Panc1 (cell line): ENCODE measurements at regions not wholly inside any gene's neighbourhood (a gene's known extent, or its start where the extent isn't known, plus 50 kb on each side); places are given as distances from the start of the nearest gene placed in this dataset.

Experiments
- ATAC-seq: fragments of 200-7000 bp; cut with Tn5 transposase; 2 replicates; pipeline ENCODE4 v1.9.1; 2020; ENCODE audit warnings: mild to moderate bottlenecking, moderate library complexity
- BruUV-seq: library from RNA; stranded (reverse); fragments of 400-500 nt; replicated peaks from 2 replicates; lab custom pipeline; 2021; lab: Mats Ljungman, UMichigan
- CTCF ChIA-PET: fragments of 300-600 bp; sonication (Branson Sonifier 250); formaldehyde crosslinking; loops from one replicate; lab custom pipeline; 2022; ENCODE audit warnings: antibody characterized with exemption; lab: Charles Lee
- POLR2A ChIA-PET: fragments of 300-600 bp; sonication (Branson Sonifier 250); formaldehyde crosslinking; loops from one replicate; lab custom pipeline; 2022; ENCODE audit warnings: antibody characterized with exemption; lab: Charles Lee
- DNase-seq: peaks from one replicate; pipeline ENCODE4 v3.0.0-alpha.2; 2010; ENCODE audit warnings: low read depth, low spot score
- H3K27ac ChIP-seq: 2 replicates; pipeline ENCODE4 v1.5.1; 2011; ENCODE audit warnings: mild to moderate bottlenecking, low read length, inconsistent platforms
- H3K27me3 ChIP-seq: fragments of 200-500 bp; sonication (Bioruptor generic); 2 replicates; pipeline ENCODE4 v1.6.0; 2014; ENCODE audit warnings: low read length, inconsistent platforms; ENCODE audit not compliant: control insufficient read depth, insufficient read depth
- H3K36me3 ChIP-seq: fragments of 200-500 bp; sonication (Bioruptor generic); 2 replicates; pipeline ENCODE4 v1.5.1; 2014; ENCODE audit warnings: inconsistent platforms, mild to moderate bottlenecking, low read length, moderate library complexity; ENCODE audit not compliant: control insufficient read depth, insufficient read depth
- H3K4me1 ChIP-seq: 2 replicates; pipeline ENCODE4 v1.5.1; 2011; ENCODE audit warnings: inconsistent platforms, mild to moderate bottlenecking, low read length, moderate library complexity; ENCODE audit not compliant: control insufficient read depth, insufficient read depth
- H3K4me3 ChIP-seq, 2 experiments: 2 replicates each; pipeline ENCODE4 v1.5.1; 2011 to 2012; ENCODE audit warnings: low read depth in 2 of 2, low read length in 2 of 2, mild to moderate bottlenecking in 2 of 2, inconsistent platforms in 1 of 2, moderate library complexity in 1 of 2
- H3K9me3 ChIP-seq: fragments of 200-500 bp; sonication (Bioruptor generic); 2 replicates; pipeline ENCODE4 v1.5.1; 2014; ENCODE audit warnings: low read depth, mild to moderate bottlenecking, inconsistent platforms, low read length, moderate library complexity; ENCODE audit not compliant: control insufficient read depth, insufficient read depth
- POLR2AphosphoS5 ChIP-seq: IDR thresholded peaks from 2 replicates; pipeline ENCODE4 v1.6.1; 2012; ENCODE audit warnings: mild to moderate bottlenecking, low read depth, low read length, moderate library complexity
- SIN3A ChIP-seq: IDR thresholded peaks from 2 replicates; pipeline ENCODE4 v1.6.1; 2012; ENCODE audit warnings: low read depth, mild to moderate bottlenecking, low read length, moderate library complexity, borderline replicate concordance; ENCODE audit not compliant: insufficient read depth
- TCF7L2 ChIP-seq: IDR thresholded peaks from 2 replicates; pipeline ENCODE4 v1.6.1; 2011; ENCODE audit warnings: mild to moderate bottlenecking, low read depth, low read length, inconsistent platforms
- in situ Hi-C: cut with HindIII; loops from 2 replicates; pipeline ENCODE4 v1.10.0; 2016; ENCODE audit warnings: low sequenced_read_pairs, low pct_unique_long_range_greater_than_20kb
- intact Hi-C: fragments of 100-400 bp; cut with micrococcal nuclease; formaldehyde crosslinking; loops from one replicate; pipeline ENCODE4 v1.10.0; 2022; ENCODE audit not compliant: unreplicated experiment
- TF ChIP-seq, protein P1 (sequence below), 2 experiments: IDR thresholded peaks; 2 replicates each; pipeline ENCODE4 v1.6.1; 2011 to 2012; ENCODE audit warnings: low read depth in 2 of 2, control low read depth in 1 of 2, low read length in 1 of 2, mild to moderate bottlenecking in 1 of 2, moderate library complexity in 1 of 2; ENCODE audit not compliant: insufficient read depth in 1 of 2
- TF ChIP-seq, protein P2 (sequence below): fragments of 450-650 bp; IDR thresholded peaks from 2 replicates; pipeline ENCODE4 v1.5.1; 2017; ENCODE audit warnings: mild to moderate bottlenecking

DNA sequence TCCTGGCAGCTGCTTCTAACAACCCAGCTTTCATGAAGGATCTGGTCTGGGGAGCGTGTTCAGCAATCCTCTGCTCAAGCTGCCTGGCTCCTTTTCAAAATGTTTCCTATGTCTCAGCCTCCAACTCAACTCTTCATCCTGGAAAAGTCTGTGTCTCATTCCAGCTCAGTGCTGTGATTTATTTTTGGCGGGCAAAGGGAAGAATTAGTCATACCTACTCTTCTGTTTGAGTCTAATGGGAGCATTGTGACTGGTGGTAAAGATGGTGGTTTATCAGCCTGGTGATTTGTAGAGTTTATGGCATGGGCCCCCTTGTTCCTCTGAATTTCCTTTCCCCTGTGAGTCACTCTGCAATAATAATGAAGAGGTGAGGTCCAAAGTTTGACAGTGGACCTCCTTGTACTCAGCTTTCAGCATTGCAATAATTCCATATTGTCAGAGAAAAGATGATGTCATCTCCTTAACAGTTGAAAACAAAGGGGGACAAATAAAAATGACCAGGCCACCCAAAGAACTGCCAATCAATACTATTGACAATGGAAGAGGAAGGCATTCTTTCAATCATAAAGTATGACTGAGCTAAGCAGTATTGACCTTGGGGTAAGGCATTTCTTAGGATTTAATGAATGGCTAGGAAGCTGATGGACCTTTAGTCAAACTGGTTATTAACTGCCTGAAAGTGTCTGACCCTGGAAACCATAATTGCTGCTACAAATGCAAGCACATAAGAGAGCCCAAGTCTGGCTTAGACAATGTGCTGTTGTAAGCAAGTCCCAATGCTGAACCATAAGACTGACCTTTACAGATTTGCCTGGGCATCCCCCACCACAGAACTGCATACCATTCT is 204.7 kb upstream of the MCTP2 start:
- intact Hi-C loops (no loop called here), in situ Hi-C loops (no loop called here)
- ChIA-PET POLR2A (no interaction called here), CTCF (no interaction called here)
- H3K27ac ChIP-seq: no peak overlapping the region
- no peaks in the 10 kb centered on the region for H3K9me3 ChIP-seq
- DNase-seq: no peak
- ATAC-seq: no peak
- H3K4me3 ChIP-seq: no peak overlapping the region
- H3K4me1 ChIP-seq: no peaks in the 10 kb centered on the region
- no TSS peak for BruUV-seq
- TF ChIP-seq, protein P1, sequence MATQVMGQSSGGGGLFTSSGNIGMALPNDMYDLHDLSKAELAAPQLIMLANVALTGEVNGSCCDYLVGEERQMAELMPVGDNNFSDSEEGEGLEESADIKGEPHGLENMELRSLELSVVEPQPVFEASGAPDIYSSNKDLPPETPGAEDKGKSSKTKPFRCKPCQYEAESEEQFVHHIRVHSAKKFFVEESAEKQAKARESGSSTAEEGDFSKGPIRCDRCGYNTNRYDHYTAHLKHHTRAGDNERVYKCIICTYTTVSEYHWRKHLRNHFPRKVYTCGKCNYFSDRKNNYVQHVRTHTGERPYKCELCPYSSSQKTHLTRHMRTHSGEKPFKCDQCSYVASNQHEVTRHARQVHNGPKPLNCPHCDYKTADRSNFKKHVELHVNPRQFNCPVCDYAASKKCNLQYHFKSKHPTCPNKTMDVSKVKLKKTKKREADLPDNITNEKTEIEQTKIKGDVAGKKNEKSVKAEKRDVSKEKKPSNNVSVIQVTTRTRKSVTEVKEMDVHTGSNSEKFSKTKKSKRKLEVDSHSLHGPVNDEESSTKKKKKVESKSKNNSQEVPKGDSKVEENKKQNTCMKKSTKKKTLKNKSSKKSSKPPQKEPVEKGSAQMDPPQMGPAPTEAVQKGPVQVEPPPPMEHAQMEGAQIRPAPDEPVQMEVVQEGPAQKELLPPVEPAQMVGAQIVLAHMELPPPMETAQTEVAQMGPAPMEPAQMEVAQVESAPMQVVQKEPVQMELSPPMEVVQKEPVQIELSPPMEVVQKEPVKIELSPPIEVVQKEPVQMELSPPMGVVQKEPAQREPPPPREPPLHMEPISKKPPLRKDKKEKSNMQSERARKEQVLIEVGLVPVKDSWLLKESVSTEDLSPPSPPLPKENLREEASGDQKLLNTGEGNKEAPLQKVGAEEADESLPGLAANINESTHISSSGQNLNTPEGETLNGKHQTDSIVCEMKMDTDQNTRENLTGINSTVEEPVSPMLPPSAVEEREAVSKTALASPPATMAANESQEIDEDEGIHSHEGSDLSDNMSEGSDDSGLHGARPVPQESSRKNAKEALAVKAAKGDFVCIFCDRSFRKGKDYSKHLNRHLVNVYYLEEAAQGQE (IDR thresholded peaks at IDR 0.05; ENCODE audit: insufficient read depth in 1 of 2, low read depth in 2 of 2, low read length in 1 of 2): no peak
- TF ChIP-seq SIN3A (no peak), TCF7L2 (no peak), POLR2AphosphoS5 (no peak)
- TF ChIP-seq, protein P2, sequence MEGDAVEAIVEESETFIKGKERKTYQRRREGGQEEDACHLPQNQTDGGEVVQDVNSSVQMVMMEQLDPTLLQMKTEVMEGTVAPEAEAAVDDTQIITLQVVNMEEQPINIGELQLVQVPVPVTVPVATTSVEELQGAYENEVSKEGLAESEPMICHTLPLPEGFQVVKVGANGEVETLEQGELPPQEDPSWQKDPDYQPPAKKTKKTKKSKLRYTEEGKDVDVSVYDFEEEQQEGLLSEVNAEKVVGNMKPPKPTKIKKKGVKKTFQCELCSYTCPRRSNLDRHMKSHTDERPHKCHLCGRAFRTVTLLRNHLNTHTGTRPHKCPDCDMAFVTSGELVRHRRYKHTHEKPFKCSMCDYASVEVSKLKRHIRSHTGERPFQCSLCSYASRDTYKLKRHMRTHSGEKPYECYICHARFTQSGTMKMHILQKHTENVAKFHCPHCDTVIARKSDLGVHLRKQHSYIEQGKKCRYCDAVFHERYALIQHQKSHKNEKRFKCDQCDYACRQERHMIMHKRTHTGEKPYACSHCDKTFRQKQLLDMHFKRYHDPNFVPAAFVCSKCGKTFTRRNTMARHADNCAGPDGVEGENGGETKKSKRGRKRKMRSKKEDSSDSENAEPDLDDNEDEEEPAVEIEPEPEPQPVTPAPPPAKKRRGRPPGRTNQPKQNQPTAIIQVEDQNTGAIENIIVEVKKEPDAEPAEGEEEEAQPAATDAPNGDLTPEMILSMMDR: no peak
- H3K27me3 ChIP-seq: no peaks in the 10 kb centered on the region
- no peaks in the 10 kb centered on the region for H3K36me3 ChIP-seq

DNA sequence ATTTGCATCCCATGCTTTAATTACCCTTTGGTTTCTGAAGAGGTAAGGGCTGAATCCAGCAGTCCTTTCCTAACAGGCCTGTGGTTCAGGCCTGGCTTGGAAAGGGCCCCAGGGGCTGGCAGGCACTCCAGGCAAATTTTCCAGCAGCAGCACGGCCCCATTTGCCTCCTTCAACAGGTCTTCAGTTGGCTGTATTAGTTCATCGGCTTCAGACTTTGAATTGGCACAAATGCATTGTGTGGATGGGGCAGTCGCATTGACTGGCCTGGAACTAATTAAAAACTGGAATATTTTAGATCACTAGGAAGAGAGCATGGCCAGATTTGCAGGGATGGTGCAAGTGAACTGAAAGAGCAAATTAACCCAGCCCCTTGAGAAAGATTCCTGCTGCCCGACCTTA is 207.8 kb upstream of the MCTP2 start:
- no peaks in the 10 kb centered on the region for H3K36me3 ChIP-seq
- no peaks in the 10 kb centered on the region for H3K4me1 ChIP-seq
- no peak overlapping the region for H3K4me3 ChIP-seq
- no peak for TF ChIP-seq SIN3A
- TF ChIP-seq TCF7L2: no peak
- TF ChIP-seq POLR2AphosphoS5: no peak
- TF ChIP-seq, protein P1 (IDR thresholded peaks at IDR 0.05; ENCODE audit: insufficient read depth in 1 of 2, low read depth in 2 of 2, low read length in 1 of 2): no peak
- TF ChIP-seq, protein P2: no peak
- intact Hi-C loops (no loop called here), in situ Hi-C loops (no loop called here)
- no TSS peak for BruUV-seq
- no peak overlapping the region for H3K27ac ChIP-seq
- DNase-seq (no peak), ATAC-seq (no peak)
- H3K9me3 ChIP-seq: no peaks in the 10 kb centered on the region
- POLR2A ChIA-PET: no interaction called here
- H3K27me3 ChIP-seq: no peaks in the 10 kb centered on the region
- CTCF ChIA-PET: no interaction called here
